HCT116 (cell line): ENCODE measurements at regions not wholly inside any gene's neighbourhood (a gene's known extent, or its start where the extent isn't known, plus 50 kb on each side); places are given as distances from the start of the nearest gene placed in this dataset.

Experiments
- ATAC-seq: fragments of 200-7000 bp; cut with Tn5 transposase; 2 replicates; pipeline ENCODE4 v1.9.1; 2020; ENCODE audit warnings: mild to moderate bottlenecking, moderate library complexity
- BruUV-seq: library from RNA; stranded (reverse); fragments of 400-500 nt; replicated peaks from 2 replicates; lab custom pipeline; 2021; lab: Mats Ljungman, UMichigan
- CTCF ChIA-PET: fragments of 300-600 bp; sonication (Branson Sonifier 250); formaldehyde crosslinking; loops from one replicate; lab custom pipeline; 2021; ENCODE audit warnings: antibody characterized with exemption; lab: Charles Lee
- POLR2A ChIA-PET: fragments of 300-600, 350-600 bp; sonication (Branson Sonifier 250); formaldehyde crosslinking; loops from one replicate; lab custom pipeline; 2021; ENCODE audit warnings: antibody characterized with exemption; lab: Charles Lee
- RAD21 ChIA-PET, 2 experiments: fragments of 300-600 bp; sonication (Branson Sonifier 250); formaldehyde crosslinking; loops; one replicate each; lab custom pipeline; 2023; ENCODE audit warnings: low total read pairs in 2 of 2; ENCODE audit not compliant: uncharacterized antibody in 2 of 2, unreplicated experiment in 2 of 2, low non-redundant PET in 1 of 2; lab: Charles Lee
- DNase-seq: peaks from one replicate; pipeline ENCODE4 v3.0.0-alpha.2; 2010; ENCODE audit warnings: low read depth, low spot score
- H2AFZ ChIP-seq: fragments of 200-600 bp; shearing (Covaris generic), sonication (generic); 2 replicates; pipeline ENCODE4 v1.6.1; 2017; ENCODE audit warnings: low read depth, mixed run types, mixed read lengths, antibody characterized with exemption, low read length; ENCODE audit not compliant: poor library complexity, severe bottlenecking
- H3K27ac ChIP-seq: 2 replicates; pipeline ENCODE4 v1.5.1; 2012; ENCODE audit warnings: low read depth, low read length
- H3K27me3 ChIP-seq: fragments of 200-600 bp; sonication (generic); 2 replicates; pipeline ENCODE4 v1.6.1; 2016; ENCODE audit warnings: mixed run types, low read length, mixed read lengths; ENCODE audit not compliant: insufficient read depth
- H3K36me3 ChIP-seq, 2 experiments: fragments of 200-500 bp in 1 of 2; fragments of 200-600 bp in 1 of 2; sonication (Bioruptor generic) in 1 of 2; sonication (generic) in 1 of 2; 2 replicates each; pipeline versions ENCODE4 v1.5.1 to v1.6.1; 2014 to 2016; ENCODE audit warnings: low read length in 2 of 2, inconsistent platforms in 1 of 2, mixed read lengths in 1 of 2, mixed run types in 1 of 2; ENCODE audit not compliant: insufficient read depth in 2 of 2, control insufficient read depth in 1 of 2
- H3K4me1 ChIP-seq, 2 experiments: fragments of 200-600 bp in 1 of 2; sonication (generic) in 1 of 2; 2 replicates each; pipeline versions ENCODE4 v1.5.1 to v1.6.1; 2012 to 2017; ENCODE audit warnings: low read length in 2 of 2, inconsistent platforms in 1 of 2, mild to moderate bottlenecking in 1 of 2, mixed read lengths in 1 of 2, mixed run types in 1 of 2, moderate library complexity in 1 of 2; ENCODE audit not compliant: insufficient read depth in 2 of 2, control insufficient read depth in 1 of 2
- H3K4me2 ChIP-seq: fragments of 200-600 bp; sonication (generic); 2 replicates; pipeline ENCODE4 v1.6.1; 2017; ENCODE audit warnings: mixed run types, low read length, mixed read lengths
- H3K4me3 ChIP-seq, 2 experiments: fragments of 200-600 bp in 1 of 2; sonication (generic) in 1 of 2; replicated peaks in 1 of 2; 2 replicates each; pipeline ENCODE4 v1.5.1; 2011 to 2016; ENCODE audit warnings: low read length in 2 of 2, control low read depth in 1 of 2, low read depth in 1 of 2, mild to moderate bottlenecking in 1 of 2, mixed read lengths in 1 of 2, mixed run types in 1 of 2
- H3K79me2 ChIP-seq: fragments of 200-600 bp; sonication (generic); 2 replicates; pipeline ENCODE4 v1.6.1; 2017; ENCODE audit warnings: mild to moderate bottlenecking, mixed run types, low read length, moderate library complexity, mixed read lengths; ENCODE audit not compliant: insufficient read depth
- H3K9ac ChIP-seq: fragments of 200-600 bp; sonication (generic); 2 replicates; pipeline ENCODE4 v1.6.1; 2016; ENCODE audit warnings: low read length, mixed read lengths
- H3K9me2 ChIP-seq: fragments of 200-600 bp; sonication (generic), shearing (Covaris generic); 2 replicates; pipeline ENCODE4 v1.6.1; 2017; ENCODE audit warnings: mixed run types, mild to moderate bottlenecking, moderate library complexity; ENCODE audit not compliant: insufficient read depth
- H3K9me3 ChIP-seq, 2 experiments: fragments of 200-500 bp in 1 of 2; fragments of 200-600 bp in 1 of 2; sonication (Bioruptor generic) in 1 of 2; sonication (generic) in 1 of 2; 2 replicates each; pipeline ENCODE4 v1.6.1; 2014 to 2017; ENCODE audit warnings: low read length in 2 of 2, mixed read lengths in 2 of 2, inconsistent platforms in 1 of 2, low read depth in 1 of 2, mild to moderate bottlenecking in 1 of 2, mixed run types in 1 of 2, moderate library complexity in 1 of 2; ENCODE audit not compliant: control insufficient read depth in 1 of 2, insufficient read depth in 1 of 2
- H4K20me1 ChIP-seq: fragments of 200-600 bp; sonication (generic), shearing (Covaris generic); 2 replicates; pipeline ENCODE4 v1.6.1; 2017; ENCODE audit warnings: mixed run types, mild to moderate bottlenecking, moderate library complexity; ENCODE audit not compliant: insufficient read depth
- EZH2phosphoT487 ChIP-seq: fragments of 200-600 bp; IDR thresholded peaks from 2 replicates; pipeline ENCODE4 v1.6.1; 2018; ENCODE audit warnings: antibody characterized with exemption, borderline replicate concordance
- intact Hi-C: fragments of 100-400 bp; cut with micrococcal nuclease; formaldehyde crosslinking; loops from 2 replicates; pipeline ENCODE4 v1.10.0; 2022

DNA sequence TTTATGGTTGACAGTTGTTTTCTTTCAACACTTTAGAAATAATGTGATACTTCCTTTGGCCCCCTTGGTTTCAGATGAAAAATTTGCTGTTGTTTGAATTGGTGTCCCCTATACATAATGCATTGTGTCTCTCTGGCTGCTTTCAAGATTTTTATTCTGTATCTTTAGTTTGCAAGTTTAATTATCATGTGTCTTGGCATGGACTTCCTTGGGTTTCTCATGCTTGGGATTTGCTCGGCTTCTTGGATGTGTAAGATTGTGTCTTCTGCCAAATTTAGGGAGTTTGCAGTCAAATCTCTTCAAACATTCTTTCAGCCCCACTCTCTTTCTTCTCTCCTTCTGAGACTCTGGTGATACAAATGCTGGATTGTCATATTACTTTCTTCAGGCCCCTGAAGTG is 53.4 kb upstream of the PTPRG start:
- no peaks in the 10 kb centered on the region for H3K9me3 ChIP-seq
- H3K4me2 ChIP-seq: no peak overlapping the region
- DNase-seq (no peak), ATAC-seq (no peak)
- POLR2A ChIA-PET: no interaction called here
- H3K4me1 ChIP-seq: no peaks in the 10 kb centered on the region
- H2AFZ ChIP-seq: no peak overlapping the region
- H4K20me1 ChIP-seq: no peaks in the 10 kb centered on the region
- intact Hi-C loops: no loop called here
- CTCF ChIA-PET: no interaction called here
- no peak overlapping the region for H3K4me3 ChIP-seq
- no peaks in the 10 kb centered on the region for H3K27me3 ChIP-seq
- H3K9me2 ChIP-seq: no peaks in the 10 kb centered on the region
- H3K27ac ChIP-seq: no peak overlapping the region
- H3K79me2 ChIP-seq: no peaks in the 10 kb centered on the region
- no peak overlapping the region for H3K9ac ChIP-seq
- no peaks in the 10 kb centered on the region for H3K36me3 ChIP-seq
- TF ChIP-seq EZH2phosphoT487: no peak
- BruUV-seq: no TSS peak
- RAD21 ChIA-PET: no interaction called here
